MG63 (cell line): ENCODE measurements at regions not wholly inside any gene's neighbourhood (a gene's known extent, or its start where the extent isn't known, plus 50 kb on each side); places are given as distances from the start of the nearest gene placed in this dataset.
A peak's percentile ranks its signal among the peaks of the same experiment; 100 is the strongest.

ENCODE experiments used
- DNase-seq: peaks from one replicate; pipeline ENCODE4 v3.0.0-alpha.2; 2020
- H3K27me3 ChIP-seq: fragments of 250-450 bp; sonication (Bioruptor Pico); 2 replicates; pipeline ENCODE4 v1.5.1; 2020; ENCODE audit warnings: mild to moderate bottlenecking, moderate library complexity
- H3K36me3 ChIP-seq: fragments of 250-450 bp; sonication (Bioruptor Pico); 2 replicates; pipeline ENCODE4 v1.5.1; 2020; ENCODE audit warnings: mild to moderate bottlenecking, moderate library complexity
- H3K4me3 ChIP-seq: fragments of 250-450 bp; sonication (Bioruptor Pico); 2 replicates; pipeline ENCODE4 v1.5.1; 2020; ENCODE audit warnings: mild to moderate bottlenecking, moderate library complexity
- H3K9me3 ChIP-seq: fragments of 250-450 bp; sonication (Bioruptor Pico); 2 replicates; pipeline ENCODE4 v1.5.1; 2020; ENCODE audit warnings: mild to moderate bottlenecking, moderate library complexity

DNA sequence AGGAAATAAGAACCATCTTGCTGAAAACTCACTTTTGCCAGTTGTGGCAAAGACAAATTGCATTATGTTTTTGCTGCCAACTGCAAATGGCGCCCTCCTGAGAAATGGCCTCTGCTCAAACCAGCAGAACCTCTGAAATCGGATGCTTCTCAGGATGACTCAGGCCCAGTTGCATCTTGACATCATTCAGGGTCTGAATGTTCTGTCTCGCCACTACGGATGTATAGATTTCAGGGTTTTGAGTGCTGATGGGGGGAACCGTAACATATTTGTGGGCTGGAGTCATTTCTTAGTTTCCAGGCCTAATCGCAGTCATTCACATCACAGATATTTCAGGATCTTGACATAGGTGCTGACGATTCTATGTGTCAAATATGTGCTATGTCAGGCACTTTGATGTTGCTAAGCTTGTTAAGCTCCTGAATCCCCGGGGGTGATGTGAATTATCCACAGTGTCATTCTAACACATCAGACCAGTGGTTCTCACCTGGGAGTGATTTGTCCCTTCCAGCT is 207.1 kb downstream of the NFATC2 start:
- no peak overlapping the region for H3K4me3 ChIP-seq
- H3K9me3 ChIP-seq = peaks cover 3% of the 10 kb centered on the region; the same call in 1 of the 2 replicates
- H3K27me3 ChIP-seq = no peaks in the 10 kb centered on the region
- H3K36me3 ChIP-seq = no peaks in the 10 kb centered on the region
- DNase-seq = peak; percentile 95

DNA sequence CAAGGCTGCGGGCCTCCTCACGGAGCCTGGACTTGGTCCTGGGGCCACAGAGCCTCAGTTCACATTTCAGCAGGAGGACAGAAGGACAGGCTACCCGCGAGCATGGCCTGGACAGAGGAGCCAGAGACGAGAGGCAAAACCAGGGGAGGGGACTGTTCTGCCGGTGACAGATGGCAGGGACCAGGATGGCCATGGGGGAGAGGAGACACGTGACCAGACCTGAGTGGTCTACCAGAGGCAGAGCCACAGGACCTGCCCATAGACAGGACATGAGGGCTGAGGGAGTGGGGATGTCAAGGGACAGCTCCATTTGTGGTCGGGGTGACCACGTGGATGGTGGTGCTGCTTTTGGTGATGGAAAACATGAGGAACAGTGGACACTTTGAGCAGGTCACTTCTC is 207.9 kb downstream of the NFATC2 start:
- Histone ChIP-seq H3K9me3 (peaks cover 8% of the 10 kb centered on the region), H3K4me3 (no peak overlapping the region), H3K36me3 (no peaks in the 10 kb centered on the region), H3K27me3 (no peaks in the 10 kb centered on the region)
- DNase-seq = no peak

DNA sequence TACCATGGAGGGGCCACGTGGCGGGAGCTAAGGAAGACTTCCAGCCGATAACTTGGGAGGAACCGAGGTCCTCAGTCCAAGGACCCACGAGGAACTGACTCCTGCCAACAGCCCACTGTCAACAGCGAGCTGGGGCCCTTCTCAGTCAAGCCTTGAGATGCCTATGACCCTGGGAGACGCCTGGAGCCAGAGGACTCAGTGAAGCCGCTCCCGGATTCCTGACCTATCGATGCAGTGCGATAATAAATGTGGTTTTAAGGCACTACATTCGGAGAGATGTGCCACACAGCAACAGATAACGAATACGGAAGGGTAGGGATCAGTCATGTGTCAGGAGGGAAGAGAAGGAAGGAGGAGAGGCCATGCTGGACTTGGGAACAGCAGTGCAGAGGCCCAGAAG is 208.5 kb downstream of the NFATC2 start:
- no peaks in the 10 kb centered on the region for H3K36me3 ChIP-seq
- peaks cover 14% of the 10 kb centered on the region for H3K9me3 ChIP-seq
- no peaks in the 10 kb centered on the region for H3K27me3 ChIP-seq
- DNase-seq = no peak
- no peak overlapping the region for H3K4me3 ChIP-seq

DNA sequence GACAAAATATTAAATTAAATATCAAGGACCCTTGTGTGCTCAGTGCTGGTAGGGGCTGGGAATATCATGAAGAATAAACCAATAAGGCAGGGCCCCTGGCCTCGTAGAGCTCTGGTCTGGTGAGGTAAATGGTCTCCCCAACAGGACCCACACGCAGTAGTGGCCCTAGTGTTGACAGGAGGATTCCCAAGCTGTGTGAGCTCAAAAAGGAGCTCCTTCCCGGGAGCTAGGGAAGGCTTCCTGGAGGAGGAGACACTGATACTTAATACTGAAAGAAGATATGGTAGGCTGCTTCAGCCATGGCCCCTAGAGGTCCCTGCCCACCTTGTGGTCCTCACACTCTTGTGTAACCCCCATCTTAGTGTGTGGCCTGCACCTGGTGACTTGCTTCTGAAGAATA is 209.1 kb downstream of the NFATC2 start:
- Histone ChIP-seq H3K4me3 (no peak overlapping the region), H3K36me3 (no peaks in the 10 kb centered on the region), H3K9me3 (peaks cover 16% of the 10 kb centered on the region), H3K27me3 (no peaks in the 10 kb centered on the region)
- no peak for DNase-seq

DNA sequence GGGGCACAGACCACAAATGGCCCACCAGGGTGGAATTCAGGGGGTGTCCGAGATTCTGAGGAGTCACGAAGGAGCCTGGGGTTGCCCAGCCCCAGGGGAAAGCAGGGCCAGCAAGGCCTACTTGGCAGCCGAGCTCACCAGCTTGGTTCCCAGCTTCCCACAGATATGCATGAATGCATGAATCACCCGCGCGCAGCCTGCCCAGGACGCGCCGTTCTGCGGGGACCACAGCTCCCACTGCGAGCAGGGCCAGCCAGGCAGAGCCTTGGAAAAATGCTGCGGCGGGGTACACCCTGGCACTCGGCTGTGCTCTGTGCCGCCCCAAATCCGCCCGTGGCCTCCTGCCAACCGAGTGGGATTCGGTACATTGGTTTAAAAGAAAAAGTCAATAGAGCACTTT is 211.0 kb downstream of the NFATC2 start:
- DNase-seq = peak; percentile 96
- Histone ChIP-seq H3K27me3 (no peaks in the 10 kb centered on the region), H3K4me3 (no peak overlapping the region), H3K9me3 (peaks cover 16% of the 10 kb centered on the region), H3K36me3 (no peaks in the 10 kb centered on the region)

DNA sequence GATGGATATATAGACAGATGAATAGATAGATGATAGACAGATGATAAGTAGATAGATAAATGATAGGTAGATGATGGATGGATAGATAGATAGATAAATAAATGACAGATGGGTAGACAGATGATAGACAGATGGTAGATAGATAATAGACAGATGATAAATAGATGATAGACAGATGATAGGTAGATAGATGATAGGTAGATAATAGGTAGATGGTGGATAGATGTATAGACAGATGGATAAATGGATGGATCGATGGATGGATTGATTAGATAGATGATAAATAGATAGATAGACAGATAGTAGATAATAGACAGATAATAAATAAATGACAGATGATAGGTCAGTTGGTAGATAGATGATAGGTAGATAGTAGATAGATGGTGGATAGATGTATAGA is 212.7 kb downstream of the NFATC2 start:
- no peak for DNase-seq
- Histone ChIP-seq H3K9me3 (peaks cover 24% of the 10 kb centered on the region), H3K36me3 (no peaks in the 10 kb centered on the region), H3K27me3 (no peaks in the 10 kb centered on the region), H3K4me3 (no peak overlapping the region)

DNA sequence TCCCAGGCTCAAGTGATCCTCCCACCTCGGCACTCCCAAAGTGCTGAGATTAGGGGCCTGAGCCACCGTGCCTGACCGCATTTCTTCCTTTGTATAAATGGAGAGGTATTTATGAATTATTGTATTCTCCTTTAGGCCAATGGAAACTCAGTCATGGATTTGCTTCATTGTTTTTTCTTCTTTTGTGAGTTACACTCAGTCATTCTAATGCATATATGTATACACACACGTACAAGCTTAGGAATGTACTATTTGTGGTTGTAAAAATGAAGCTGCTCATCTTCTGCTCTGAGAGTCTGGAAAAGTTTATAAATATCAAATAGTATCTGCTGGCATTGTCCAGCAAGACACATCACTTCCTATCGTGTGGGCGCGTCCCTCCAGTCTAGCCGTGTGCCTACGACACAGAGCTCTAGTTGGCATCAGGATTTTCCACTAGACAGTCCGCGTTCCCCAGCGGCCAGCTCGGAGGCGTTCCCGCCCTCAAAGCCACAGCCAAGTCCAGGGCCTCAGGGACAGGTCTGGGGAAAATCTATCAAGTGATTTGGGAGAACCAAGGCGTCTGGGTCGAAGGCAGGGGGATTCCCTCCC is 215.2 kb downstream of the NFATC2 start:
- Histone ChIP-seq H3K27me3 (no peaks in the 10 kb centered on the region), H3K9me3 (peaks cover 25% of the 10 kb centered on the region), H3K4me3 (no peak overlapping the region), H3K36me3 (no peaks in the 10 kb centered on the region)
- DNase-seq = peak; percentile 90

DNA sequence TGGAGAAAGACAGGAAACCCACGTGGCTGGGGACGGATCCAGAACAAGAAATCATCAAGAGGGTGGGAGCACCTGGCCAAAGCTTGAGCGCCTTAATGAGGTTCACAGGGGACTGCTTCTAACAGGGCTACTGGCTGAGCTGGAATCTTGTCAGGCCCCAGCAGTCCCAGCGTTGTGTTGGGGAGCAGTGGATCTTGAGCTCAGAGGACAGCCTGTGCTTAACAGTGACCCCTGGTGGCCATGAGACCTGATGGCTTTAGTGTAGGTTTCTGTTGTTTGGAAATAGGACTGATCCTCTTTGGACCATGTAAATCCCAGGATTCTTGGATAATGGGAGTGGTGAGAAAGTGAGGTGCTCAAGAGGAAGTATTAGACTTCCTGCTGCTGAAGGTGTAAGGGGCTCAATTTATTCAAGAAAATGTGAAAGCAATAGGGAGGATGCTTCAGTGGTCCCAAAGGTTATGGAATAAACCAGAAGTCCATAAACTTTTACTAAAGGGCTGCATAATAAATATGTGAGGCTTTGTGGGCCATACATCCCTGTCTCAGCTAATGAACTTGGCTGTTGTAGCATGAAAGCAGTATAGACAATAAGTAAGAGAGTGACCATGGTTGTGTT is 216.2 kb downstream of the NFATC2 start:
- H3K36me3 ChIP-seq = no peaks in the 10 kb centered on the region
- DNase-seq = no peak
- H3K9me3 ChIP-seq = peaks cover 25% of the 10 kb centered on the region
- no peak overlapping the region for H3K4me3 ChIP-seq
- H3K27me3 ChIP-seq = no peaks in the 10 kb centered on the region

DNA sequence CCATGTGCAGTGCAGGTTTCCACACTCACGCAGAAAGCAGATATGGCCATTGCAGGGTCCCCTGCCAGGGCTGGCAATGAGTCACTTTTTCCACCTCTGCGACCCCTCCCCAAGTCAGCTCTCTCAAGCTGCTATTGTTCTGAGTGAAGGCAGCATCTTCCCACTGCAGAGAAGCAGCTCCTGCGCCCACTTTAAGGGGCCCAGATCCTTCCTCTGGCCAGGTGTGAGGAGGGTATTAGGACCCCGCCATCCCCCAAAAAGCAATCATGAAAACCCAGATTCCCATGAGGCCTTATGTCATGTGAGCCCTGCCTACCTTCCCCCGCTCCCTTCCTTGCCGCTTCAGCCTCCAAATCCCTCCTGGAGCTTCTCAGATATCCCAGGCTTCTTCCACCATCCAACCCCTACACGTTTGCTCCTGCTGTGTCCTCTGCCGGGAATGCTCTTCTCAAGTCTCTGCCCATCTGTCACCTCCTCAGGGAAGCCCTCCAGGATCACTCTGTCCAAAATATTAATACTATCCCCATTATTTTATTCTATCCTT is 220.3 kb downstream of the NFATC2 start:
- Histone ChIP-seq H3K36me3 (no peaks in the 10 kb centered on the region), H3K9me3 (peaks cover 9% of the 10 kb centered on the region), H3K4me3 (no peak overlapping the region), H3K27me3 (no peaks in the 10 kb centered on the region)
- no peak for DNase-seq

DNA sequence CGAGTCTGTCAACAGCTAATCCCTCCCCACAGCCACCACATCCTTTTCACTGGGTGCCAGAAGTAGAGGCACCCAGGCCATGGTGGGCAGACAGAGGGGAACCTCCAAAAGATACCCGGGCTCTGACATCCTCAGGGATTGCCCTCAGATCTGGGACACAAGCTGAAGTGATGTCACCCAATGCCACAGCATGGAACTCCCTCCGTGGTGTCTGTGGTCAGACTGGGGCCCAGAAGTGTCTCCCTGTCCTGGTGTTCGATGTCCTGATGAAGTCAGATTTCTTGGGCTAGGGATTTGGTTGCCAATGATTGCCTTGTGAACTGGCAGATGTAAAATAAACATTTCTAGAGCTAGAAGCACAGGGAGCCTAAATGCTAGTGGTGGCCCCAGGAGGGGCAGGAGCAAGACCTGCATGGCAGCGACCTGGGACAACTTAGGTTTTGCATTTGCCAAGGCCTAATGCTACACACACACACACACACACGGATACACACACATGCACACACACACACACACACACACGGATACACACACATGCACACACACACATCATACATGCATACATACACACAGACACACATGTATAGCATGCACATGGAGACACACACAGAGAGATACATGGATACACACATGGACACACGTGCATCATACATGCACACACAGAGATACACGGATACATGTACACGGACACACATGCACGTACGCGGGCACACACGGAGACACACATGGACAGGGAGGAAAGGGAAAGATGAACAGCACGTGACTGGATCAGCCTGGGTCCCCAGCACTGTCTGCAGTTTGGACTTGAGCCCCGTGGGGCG is 221.0 kb downstream of the NFATC2 start:
- DNase-seq = no peak
- H3K9me3 ChIP-seq = peaks cover 9% of the 10 kb centered on the region
- no peaks in the 10 kb centered on the region for H3K27me3 ChIP-seq
- H3K4me3 ChIP-seq = no peak overlapping the region
- H3K36me3 ChIP-seq = no peaks in the 10 kb centered on the region

DNA sequence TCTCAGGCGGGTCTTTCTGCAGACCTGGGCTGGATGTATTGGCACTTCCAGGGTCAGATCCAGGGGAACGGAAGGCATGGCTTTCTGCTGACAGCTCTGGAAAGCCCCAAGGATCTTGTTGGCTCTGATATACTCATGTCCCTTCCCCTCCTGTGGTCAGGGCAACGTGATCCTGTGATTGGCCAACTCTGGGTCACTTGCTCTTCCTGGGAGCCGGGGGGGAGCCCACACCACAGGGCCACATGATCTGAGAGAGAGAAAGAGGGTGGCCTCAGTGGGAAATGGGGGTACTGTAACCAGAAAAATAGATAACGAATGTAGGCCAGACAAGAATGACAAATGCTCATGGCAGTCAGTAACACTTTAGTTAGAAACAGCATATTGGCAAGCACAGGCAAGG is 223.0 kb downstream of the NFATC2 start:
- no peak for DNase-seq
- no peak overlapping the region for H3K4me3 ChIP-seq
- H3K36me3 ChIP-seq = no peaks in the 10 kb centered on the region
- H3K9me3 ChIP-seq = no peaks in the 10 kb centered on the region
- H3K27me3 ChIP-seq = no peaks in the 10 kb centered on the region

DNA sequence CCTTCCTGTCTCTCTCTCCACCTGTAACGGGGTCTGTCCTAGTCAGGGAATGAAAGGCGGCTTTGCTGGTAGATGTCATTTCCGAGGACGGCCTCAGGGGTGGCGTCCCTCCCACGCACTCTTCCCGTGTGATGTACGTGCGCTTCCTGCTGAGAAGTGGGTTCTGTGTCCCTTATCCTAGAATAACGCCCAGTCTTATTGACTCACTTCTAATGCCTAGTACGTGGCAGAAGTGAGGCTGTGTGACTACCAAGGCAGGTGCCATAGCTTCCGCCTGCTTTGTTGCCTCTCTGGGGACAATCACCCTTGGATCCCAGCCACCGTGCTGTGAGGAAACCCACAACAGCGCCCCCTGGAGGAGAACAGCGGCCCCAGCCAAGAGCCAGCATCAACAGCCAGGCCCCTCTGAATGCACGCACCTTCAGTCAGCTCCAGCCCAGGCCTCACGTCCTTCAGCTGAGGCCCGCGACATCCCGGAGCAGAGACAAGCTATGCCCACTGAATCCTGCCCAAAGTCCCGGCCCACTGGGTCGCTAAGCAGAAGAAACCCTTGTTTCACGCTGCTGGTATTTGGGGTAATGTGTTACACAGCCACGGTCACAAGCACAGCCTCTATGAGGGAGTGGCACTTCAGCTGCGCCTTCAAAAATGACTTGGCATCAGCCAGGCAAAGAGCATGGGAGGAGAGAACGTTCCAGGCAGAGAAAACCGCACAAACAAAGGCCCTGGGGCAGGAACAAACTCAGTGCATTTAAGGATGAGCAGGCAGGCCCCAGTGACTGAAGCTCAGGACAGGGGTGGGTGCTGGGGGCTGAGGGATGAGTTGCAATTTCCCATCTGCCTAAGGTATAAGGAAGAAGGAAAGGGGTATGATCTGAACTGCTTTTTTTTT is 224.2 kb downstream of the NFATC2 start:
- Histone ChIP-seq H3K36me3 (no peaks in the 10 kb centered on the region), H3K27me3 (no peaks in the 10 kb centered on the region), H3K4me3 (no peak overlapping the region), H3K9me3 (no peaks in the 10 kb centered on the region)
- no peak for DNase-seq

DNA sequence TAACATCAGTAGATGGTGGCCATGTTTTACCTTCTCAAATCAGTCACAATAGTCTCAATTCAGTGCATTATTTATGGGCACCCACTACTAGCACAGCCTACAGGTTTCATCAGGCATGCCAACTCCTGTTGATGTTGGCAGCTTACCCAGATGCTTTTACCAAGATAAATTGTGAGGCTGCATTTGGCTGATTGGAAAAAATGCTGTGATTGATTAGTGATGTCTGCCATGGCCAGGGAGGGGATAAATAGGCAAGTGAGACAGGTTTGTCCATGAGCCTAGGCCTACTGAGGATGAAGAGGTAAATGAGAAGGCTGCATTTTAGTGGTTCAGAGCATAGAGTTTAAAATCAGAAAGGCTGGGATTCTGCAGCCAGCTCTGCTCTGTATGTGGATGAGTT is 227.1 kb downstream of the NFATC2 start:
- H3K27me3 ChIP-seq = no peaks in the 10 kb centered on the region
- no peak overlapping the region for H3K4me3 ChIP-seq
- no peaks in the 10 kb centered on the region for H3K9me3 ChIP-seq
- DNase-seq = peak; percentile 22
- H3K36me3 ChIP-seq = no peaks in the 10 kb centered on the region

DNA sequence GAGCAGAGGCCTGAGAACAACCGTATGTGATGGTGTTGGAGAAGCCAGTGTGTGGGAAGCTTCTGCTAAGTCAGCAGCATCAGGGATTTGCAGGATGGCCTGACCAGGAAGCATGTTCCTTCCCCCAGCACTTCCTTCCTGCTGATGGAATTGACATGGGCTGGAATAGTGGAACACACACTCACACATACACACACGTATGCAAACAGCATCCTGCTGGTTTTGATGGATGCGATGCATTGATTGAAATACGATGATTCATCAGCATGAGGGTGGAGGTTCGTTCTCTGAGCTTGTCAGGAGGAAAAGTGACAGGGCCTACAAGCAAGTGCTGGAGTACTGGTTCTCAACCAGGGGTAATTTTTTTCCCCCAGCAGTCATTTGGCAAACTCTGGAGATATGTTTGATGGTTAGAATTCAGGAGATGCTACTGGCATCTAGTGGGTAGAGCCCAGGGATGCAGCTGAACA is 229.1 kb downstream of the NFATC2 start:
- Histone ChIP-seq H3K27me3 (no peaks in the 10 kb centered on the region), H3K9me3 (no peaks in the 10 kb centered on the region), H3K36me3 (no peaks in the 10 kb centered on the region), H3K4me3 (no peak overlapping the region)
- DNase-seq = no peak

DNA sequence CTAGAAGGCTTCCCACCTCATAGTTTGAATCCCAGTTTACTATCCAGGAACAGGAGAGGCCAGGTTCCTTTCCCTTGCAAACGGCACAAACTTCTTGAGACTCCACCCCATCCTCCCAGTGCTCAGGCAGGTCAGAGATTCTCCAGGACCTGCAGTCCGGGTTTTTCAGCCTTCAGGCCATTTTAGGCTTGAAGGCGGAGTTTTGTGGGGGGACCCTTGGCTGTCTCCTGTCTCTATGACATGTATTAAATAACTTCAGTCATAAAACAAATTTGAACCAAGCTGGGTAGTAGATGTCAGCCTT is 230.1 kb downstream of the NFATC2 start:
- Histone ChIP-seq H3K36me3 (no peaks in the 10 kb centered on the region), H3K4me3 (no peak overlapping the region), H3K27me3 (no peaks in the 10 kb centered on the region), H3K9me3 (no peaks in the 10 kb centered on the region)
- DNase-seq = no peak

DNA sequence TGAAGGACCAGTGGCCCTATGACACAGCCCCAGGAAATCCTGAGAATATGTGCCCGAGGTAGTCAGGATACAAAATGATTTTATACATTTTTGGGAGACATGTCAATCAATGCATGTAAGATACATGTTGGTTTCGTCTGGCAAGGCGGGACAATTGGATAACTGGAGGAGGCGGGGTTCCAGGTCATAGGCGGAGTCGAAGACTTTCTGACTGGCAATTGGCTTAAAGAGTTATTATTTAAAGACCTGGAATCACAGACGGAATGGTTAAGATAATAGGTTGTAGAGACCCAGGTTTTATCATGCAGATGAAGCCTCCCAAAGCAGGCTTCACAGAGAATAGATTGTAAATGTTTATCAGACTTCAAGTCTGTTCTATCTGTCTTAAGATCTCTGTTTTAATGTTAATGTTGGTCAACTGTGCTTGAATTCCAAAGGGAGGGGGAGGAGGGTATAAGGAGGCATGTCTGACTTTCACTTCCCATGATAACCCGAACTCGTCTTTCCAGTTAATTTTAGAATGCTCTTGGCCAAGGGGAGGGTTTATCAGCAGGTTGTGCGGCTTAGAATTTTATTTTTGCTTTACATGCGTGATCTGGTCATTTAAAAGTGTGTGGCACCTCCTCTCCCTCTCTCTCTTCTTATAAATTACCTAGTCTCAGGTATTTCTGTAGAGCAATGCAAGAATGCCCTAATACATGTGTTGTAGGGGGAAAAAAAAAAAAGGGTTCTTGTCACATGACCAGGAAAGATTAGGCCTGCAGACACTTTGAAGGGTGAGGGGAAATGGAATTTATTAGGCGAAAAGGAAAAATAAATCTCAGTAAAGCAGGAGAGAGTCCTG is 230.7 kb downstream of the NFATC2 start:
- no peak for DNase-seq
- H3K4me3 ChIP-seq = no peak overlapping the region
- H3K27me3 ChIP-seq = no peaks in the 10 kb centered on the region
- H3K9me3 ChIP-seq = no peaks in the 10 kb centered on the region
- no peaks in the 10 kb centered on the region for H3K36me3 ChIP-seq
